Bronchial epithelial cell (primary cell): ENCODE measurements at regions not wholly inside any gene's neighbourhood (a gene's known extent, or its start where the extent isn't known, plus 50 kb on each side); places are given as distances from the start of the nearest gene placed in this dataset.

Experiments used
- DNase-seq: peaks from one replicate; pipeline ENCODE4 v3.0.0-alpha.2; 2010; ENCODE audit warnings: low read depth
- FAIRE-seq: peaks from 2 replicates; lab custom pipeline; 2011; peaks lifted over from hg19 to GRCh38; lab: Jason Lieb, UNC
- H3K27me3 ChIP-seq: 2 replicates; pipeline ENCODE4 v1.5.1; 2011; ENCODE audit warnings: low read length; ENCODE audit not compliant: control insufficient read depth, insufficient read depth
- H3K36me3 ChIP-seq: 2 replicates; pipeline ENCODE4 v1.5.1; 2011; ENCODE audit warnings: low read length; ENCODE audit not compliant: control insufficient read depth, insufficient read depth
- H3K4me3 ChIP-seq: 2 replicates; pipeline ENCODE4 v1.5.1; 2011; ENCODE audit warnings: mild to moderate bottlenecking, low read depth, low read length, control low read depth
- CTCF ChIP-seq: IDR thresholded peaks from 2 replicates; pipeline ENCODE4 v1.5.1; 2011; ENCODE audit warnings: mild to moderate bottlenecking, moderate library complexity, low read length, control low read depth, inconsistent platforms; ENCODE audit not compliant: insufficient read depth, severe bottlenecking

GRCh38 chr3:2001306-2002108 is 97.2 kb upstream of the CNTN4 start:
- DNase-seq (no peak), FAIRE-seq (no peak)
- no peak overlapping the region for H3K4me3 ChIP-seq
- no peaks in the 10 kb centered on the region for H3K36me3 ChIP-seq
- H3K27me3 ChIP-seq, result no peaks in the 10 kb centered on the region
- TF ChIP-seq CTCF, result no peak

GRCh38 chr3:2023959-2024358 is 74.7 kb upstream of the CNTN4 start:
- Histone ChIP-seq H3K27me3 (no peaks in the 10 kb centered on the region), H3K36me3 (no peaks in the 10 kb centered on the region), H3K4me3 (no peak overlapping the region)
- FAIRE-seq, result no peak
- no peak for TF ChIP-seq CTCF
- no peak for DNase-seq

- no peak overlapping the region for H3K4me3 ChIP-seq
- TF ChIP-seq CTCF, result no peak
- H3K36me3 ChIP-seq, result no peaks in the 10 kb centered on the region
- DNase-seq (no peak), FAIRE-seq (no peak)
- H3K27me3 ChIP-seq, result no peaks in the 10 kb centered on the region
Measured at GRCh38 chr3:2024713-2025112, 74.0 kb upstream of the CNTN4 start.

GRCh38 chr3:2029559-2029958 is 69.1 kb upstream of the CNTN4 start:
- FAIRE-seq, result no peak
- H3K36me3 ChIP-seq, result no peaks in the 10 kb centered on the region
- H3K27me3 ChIP-seq, result no peaks in the 10 kb centered on the region
- DNase-seq, result no peak
- no peak overlapping the region for H3K4me3 ChIP-seq
- no peak for TF ChIP-seq CTCF

- no peak overlapping the region for H3K4me3 ChIP-seq
- H3K36me3 ChIP-seq, result no peaks in the 10 kb centered on the region
- TF ChIP-seq CTCF, result no peak
- FAIRE-seq, result no peak
- no peaks in the 10 kb centered on the region for H3K27me3 ChIP-seq
- DNase-seq, result no peak
Measured at GRCh38 chr3:2036076-2036475, 62.6 kb upstream of the CNTN4 start.

- TF ChIP-seq CTCF, result no peak
- DNase-seq, result no peak
- H3K4me3 ChIP-seq, result no peak overlapping the region
Measured at GRCh38 chr3:2041931-2042330, 56.7 kb upstream of the CNTN4 start.

More at GRCh38 chr3:2041931-2042330, 56.7 kb upstream of the CNTN4 start:
- H3K36me3 ChIP-seq, result no peaks in the 10 kb centered on the region
- no peaks in the 10 kb centered on the region for H3K27me3 ChIP-seq
- FAIRE-seq, result no peak
